GM12878 (cell line): ENCODE measurements at regions not wholly inside any gene's neighbourhood (a gene's known extent, or its start where the extent isn't known, plus 50 kb on each side); places are given as distances from the start of the nearest gene placed in this dataset.

ENCODE experiments used
- ATAC-seq: fragments of 200-7000 bp; cut with Tn5 transposase; 3 replicates; pipeline ENCODE4 v1.9.1; 2020; ENCODE audit warnings: mild to moderate bottlenecking, moderate library complexity
- BruUV-seq: library from RNA; stranded (reverse); fragments of 400-500 nt; replicated peaks from 2 replicates; lab custom pipeline; 2021; lab: Mats Ljungman, UMichigan
- CTCF ChIA-PET: fragments of 300-600 bp; sonication (Branson Sonifier 250); formaldehyde crosslinking; extraction: SDS; loops from one replicate; lab custom pipeline; 2021; ENCODE audit warnings: inconsistent platforms; lab: Yijun Ruan, JAX
- POLR2A ChIA-PET: fragments of 350-600 bp; formaldehyde crosslinking; extraction: SDS; loops from one replicate; lab custom pipeline; 2021; ENCODE audit warnings: inconsistent platforms; lab: Charles Lee
- RAD21 ChIA-PET: fragments of 300-600 bp; sonication (Branson Sonifier 250); formaldehyde crosslinking; loops from one replicate; lab custom pipeline; 2023; ENCODE audit warnings: antibody characterized with exemption; ENCODE audit not compliant: unreplicated experiment; lab: Charles Lee
- SMC1A ChIA-PET: fragments of 300-600 bp; sonication (Branson Sonifier 250); formaldehyde crosslinking; loops from one replicate; lab custom pipeline; 2023; ENCODE audit not compliant: unreplicated experiment, uncharacterized antibody; lab: Charles Lee
- DNase-seq: peaks from one replicate; pipeline ENCODE4 v3.0.0-alpha.2; 2011; ENCODE audit warnings: low read depth, low spot score
- FAIRE-seq: peaks from 3 replicates; lab custom pipeline; 2011; peaks lifted over from hg19 to GRCh38; lab: Jason Lieb, UNC
- H2AFZ ChIP-seq: 2 replicates; pipeline ENCODE4 v1.6.0; 2011; ENCODE audit warnings: low read depth, low read length, control low read depth; ENCODE audit not compliant: control insufficient read depth
- H3K27ac ChIP-seq: 2 replicates; pipeline ENCODE4 v1.5.1; 2011; ENCODE audit warnings: control low read depth; ENCODE audit not compliant: control insufficient read depth, insufficient read depth
- H3K27me3 ChIP-seq, 2 experiments: replicated peaks in 1 of 2; 2 replicates each; pipeline versions ENCODE4 v1.6.0 to v1.6.1; 2011; ENCODE audit warnings: low read length in 1 of 2; ENCODE audit not compliant: control insufficient read depth in 2 of 2, insufficient read depth in 2 of 2
- H3K36me3 ChIP-seq, 2 experiments: 2 replicates each; pipeline ENCODE4 v1.5.1; 2011; ENCODE audit warnings: low read length in 1 of 2; ENCODE audit not compliant: control insufficient read depth in 2 of 2, insufficient read depth in 2 of 2
- H3K4me1 ChIP-seq: 2 replicates; pipeline ENCODE4 v1.6.1; 2011; ENCODE audit warnings: mild to moderate bottlenecking, low read length, moderate library complexity, mixed read lengths; ENCODE audit not compliant: control insufficient read depth, insufficient read depth
- H3K4me2 ChIP-seq: 2 replicates; pipeline ENCODE4 v1.6.0; 2011; ENCODE audit warnings: control low read depth; ENCODE audit not compliant: control insufficient read depth, insufficient read depth
- H3K4me3 ChIP-seq: fragments of 200-600 bp; sonication (generic); 2 replicates; pipeline ENCODE4 v1.5.1; 2016
- H3K79me2 ChIP-seq: 2 replicates; pipeline ENCODE4 v1.6.0; 2011; ENCODE audit warnings: low read length; ENCODE audit not compliant: control insufficient read depth, insufficient read depth
- H3K9ac ChIP-seq: 2 replicates; pipeline ENCODE4 v1.8.0; 2011; ENCODE audit warnings: low read length, control low read depth, mixed read lengths; ENCODE audit not compliant: control insufficient read depth, insufficient read depth
- H3K9me3 ChIP-seq: replicated peaks from 3 replicates; pipeline ENCODE4 v1.5.1; 2011; ENCODE audit warnings: mild to moderate bottlenecking, low read length; ENCODE audit not compliant: control insufficient read depth, insufficient read depth
- H4K20me1 ChIP-seq: 2 replicates; pipeline ENCODE4 v1.6.0; 2011; ENCODE audit not compliant: control insufficient read depth, insufficient read depth
- FOXM1 ChIP-seq: IDR thresholded peaks from 2 replicates; pipeline ENCODE4 v1.6.1; 2012; ENCODE audit warnings: low read depth, mild to moderate bottlenecking, inconsistent platforms, low read length, moderate library complexity
- HDGF ChIP-seq: fragments of 450-650 bp; IDR thresholded peaks from 2 replicates; pipeline ENCODE4 v1.6.1; 2016; ENCODE audit warnings: antibody characterized with exemption
- IKZF2 ChIP-seq, 2 experiments: fragments of 450-650 bp; IDR thresholded peaks; 2 replicates each; pipeline ENCODE4 v1.6.1; 2017; ENCODE audit warnings: mild to moderate bottlenecking in 2 of 2, moderate library complexity in 2 of 2
- PML ChIP-seq: IDR thresholded peaks from 2 replicates; pipeline ENCODE4 v1.6.1; 2012; ENCODE audit warnings: low read length, inconsistent platforms
- RELA ChIP-seq: fragments of 450-650 bp; IDR thresholded peaks from 2 replicates; pipeline ENCODE4 v1.8.0; 2014; ENCODE audit warnings: borderline replicate concordance; ENCODE audit not compliant: partially characterized antibody
- SIX5 ChIP-seq: IDR thresholded peaks from 2 replicates; pipeline ENCODE4 v1.6.1; 2011; ENCODE audit warnings: mild to moderate bottlenecking, low read depth, low read length, moderate library complexity; ENCODE audit not compliant: severe bottlenecking
- YY1 ChIP-seq: IDR thresholded peaks from 2 replicates; pipeline ENCODE4 v1.6.1; 2011; ENCODE audit warnings: low read depth, mild to moderate bottlenecking, low read length
- WGBS: methylation state at CpG from one replicate; pipeline ENCODE4 v1.1.6; 2016; ENCODE audit warnings: low lambda C conversion rate; ENCODE audit not compliant: insufficient replicate concordance, insufficient coverage; ENCODE audit errors: missing lambda C conversion rate; 5-methylcytosine and 5-hydroxymethylcytosine counted together
- in situ Hi-C: fragments of 300-500 bp; cut with MboI; formaldehyde crosslinking; loops from 9 replicates; pipeline ENCODE4 v1.14.3; 2018; ENCODE audit warnings: mixed read lengths
- intact Hi-C: fragments of 100-400 bp; cut with micrococcal nuclease; formaldehyde crosslinking; loops from one replicate; pipeline ENCODE4 v1.14.2; 2022; ENCODE audit not compliant: unreplicated experiment
- TF ChIP-seq, protein P1 (sequence below): fragments of 450-650 bp; IDR thresholded peaks from 2 replicates; pipeline ENCODE4 v1.6.1; 2018; ENCODE audit warnings: mild to moderate bottlenecking, low read depth, moderate library complexity; ENCODE audit not compliant: partially characterized antibody
- TF ChIP-seq, protein P2 (sequence below): fragments of 450-650 bp; IDR thresholded peaks from 2 replicates; pipeline ENCODE4 v1.6.1; 2016; ENCODE audit warnings: mild to moderate bottlenecking, moderate library complexity, borderline replicate concordance

DNA sequence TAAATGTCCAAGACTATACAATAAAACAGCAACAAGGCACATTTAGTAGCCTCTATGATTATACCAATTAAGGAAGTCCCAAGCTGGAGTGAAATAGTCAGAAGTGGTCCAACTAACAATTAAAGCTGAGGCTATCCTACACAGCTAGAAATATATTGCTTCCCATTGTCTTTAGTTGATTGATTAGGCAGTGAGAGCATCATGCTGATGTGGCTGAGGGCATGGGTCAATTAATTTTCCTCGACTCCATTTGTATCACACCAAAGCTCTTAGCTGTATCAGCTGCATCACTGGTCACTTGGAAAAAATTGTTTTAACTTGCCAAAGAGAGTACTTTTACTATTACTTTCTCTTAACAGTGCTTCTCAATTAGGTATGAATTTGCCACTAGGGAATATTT lies 328.7 kb upstream of the NT5E start:
- intact Hi-C loops (loop anchor here (10.0 kb wide), 1 partner anchor 836 kb away; no protein-coding TSS in a partner anchor), in situ Hi-C loops (loop anchor here (10.0 kb wide), 1 partner anchor 696 kb away; no protein-coding TSS in a partner anchor)
- POLR2A ChIA-PET = no interaction called here
- no peak for FAIRE-seq
- Histone ChIP-seq H2AFZ (no peak overlapping the region), H3K9ac (no peak overlapping the region), H4K20me1 (no peaks in the 10 kb centered on the region)
- TF ChIP-seq FOXM1 = no peak
- TF ChIP-seq, all 136 proteins: peak for 0
- SMC1A ChIA-PET = no interaction called here
- RAD21 ChIA-PET = no interaction called here
- DNase-seq (no peak), ATAC-seq (no peak)
- Histone ChIP-seq H3K79me2 (no peaks in the 10 kb centered on the region), H3K4me1 (no peaks in the 10 kb centered on the region), H3K4me2 (no peak overlapping the region), H3K4me3 (no peak overlapping the region), H3K27ac (no peak overlapping the region), H3K36me3 (no peaks in the 10 kb centered on the region), H3K27me3 (no peaks in the 10 kb centered on the region), H3K9me3 (no peaks in the 10 kb centered on the region)
- CTCF ChIA-PET = interaction anchor here (0.5 kb wide), 1 partner anchor 362 kb away, joined by 3 read pairs; no protein-coding TSS in a partner anchor
- WGBS = 0% methylated on average over 1 of the region's 1 CpG
- no TSS peak for BruUV-seq

DNA sequence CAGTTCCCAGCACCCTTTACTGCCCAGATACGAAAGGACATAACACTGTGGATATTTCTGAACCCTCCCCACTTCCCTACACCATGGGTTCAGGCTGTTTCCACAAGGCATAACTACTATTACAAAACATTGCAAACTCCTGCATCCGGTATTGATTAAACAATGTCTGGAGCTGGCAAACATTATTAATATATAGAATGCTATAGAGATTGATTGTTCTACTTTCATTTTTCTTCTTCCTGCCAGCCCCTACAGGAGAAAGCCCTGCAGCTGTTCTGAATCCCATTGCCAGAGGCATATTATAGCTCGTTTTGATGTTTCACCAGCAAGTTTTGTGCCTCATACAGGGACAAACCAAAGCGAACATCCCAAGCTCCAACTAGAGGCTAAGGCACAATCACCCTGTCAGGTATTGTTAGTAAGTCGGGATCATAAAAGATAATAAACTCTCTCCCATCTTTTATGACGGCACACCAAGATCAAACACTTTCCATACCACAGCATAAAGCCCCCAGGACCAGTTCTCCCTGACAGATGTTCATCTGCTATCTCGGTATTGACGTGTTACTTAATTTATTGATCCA lies 331.1 kb upstream of the NT5E start:
- BruUV-seq = no TSS peak
- CTCF ChIA-PET = interaction anchor here (0.9 to 1.3 kb wide), 3 partner anchors 11 to 697 kb away, joined by 3 to 4 read pairs (median 3); no protein-coding TSS in a partner anchor
- no peak overlapping the region for H3K9ac ChIP-seq
- no peaks in the 10 kb centered on the region for H3K36me3 ChIP-seq
- H3K27me3 ChIP-seq = no peaks in the 10 kb centered on the region
- 21% methylated on average over 8 of the region's 8 CpGs for WGBS
- no peak for FAIRE-seq
- RAD21 ChIA-PET = no interaction called here
- intact Hi-C loops = no loop called here
- no peaks in the 10 kb centered on the region for H3K9me3 ChIP-seq
- no peak for DNase-seq
- H3K4me1 ChIP-seq = no peaks in the 10 kb centered on the region
- POLR2A ChIA-PET = no interaction called here
- no peak overlapping the region for H3K4me3 ChIP-seq
- no peak for ATAC-seq
- in situ Hi-C loops = no loop called here
- no peak overlapping the region for H3K27ac ChIP-seq
- SMC1A ChIA-PET = interaction anchor here (0.9 to 1.6 kb wide), 4 partner anchors 9 to 1424 kb away, joined by 3 read pairs; no protein-coding TSS in a partner anchor
- no peaks in the 10 kb centered on the region for H3K79me2 ChIP-seq
- no peaks in the 10 kb centered on the region for H4K20me1 ChIP-seq
- no peak overlapping the region for H2AFZ ChIP-seq
- no peak overlapping the region for H3K4me2 ChIP-seq
- TF ChIP-seq YY1 = no peak
- TF ChIP-seq FOXM1 = no peak
- TF ChIP-seq PML = no peak
- TF ChIP-seq, protein P1, sequence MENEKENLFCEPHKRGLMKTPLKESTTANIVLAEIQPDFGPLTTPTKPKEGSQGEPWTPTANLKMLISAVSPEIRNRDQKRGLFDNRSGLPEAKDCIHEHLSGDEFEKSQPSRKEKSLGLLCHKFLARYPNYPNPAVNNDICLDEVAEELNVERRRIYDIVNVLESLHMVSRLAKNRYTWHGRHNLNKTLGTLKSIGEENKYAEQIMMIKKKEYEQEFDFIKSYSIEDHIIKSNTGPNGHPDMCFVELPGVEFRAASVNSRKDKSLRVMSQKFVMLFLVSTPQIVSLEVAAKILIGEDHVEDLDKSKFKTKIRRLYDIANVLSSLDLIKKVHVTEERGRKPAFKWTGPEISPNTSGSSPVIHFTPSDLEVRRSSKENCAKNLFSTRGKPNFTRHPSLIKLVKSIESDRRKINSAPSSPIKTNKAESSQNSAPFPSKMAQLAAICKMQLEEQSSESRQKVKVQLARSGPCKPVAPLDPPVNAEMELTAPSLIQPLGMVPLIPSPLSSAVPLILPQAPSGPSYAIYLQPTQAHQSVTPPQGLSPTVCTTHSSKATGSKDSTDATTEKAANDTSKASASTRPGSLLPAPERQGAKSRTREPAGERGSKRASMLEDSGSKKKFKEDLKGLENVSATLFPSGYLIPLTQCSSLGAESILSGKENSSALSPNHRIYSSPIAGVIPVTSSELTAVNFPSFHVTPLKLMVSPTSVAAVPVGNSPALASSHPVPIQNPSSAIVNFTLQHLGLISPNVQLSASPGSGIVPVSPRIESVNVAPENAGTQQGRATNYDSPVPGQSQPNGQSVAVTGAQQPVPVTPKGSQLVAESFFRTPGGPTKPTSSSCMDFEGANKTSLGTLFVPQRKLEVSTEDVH = no peak
- TF ChIP-seq RELA = no peak
- no peak for TF ChIP-seq IKZF2 (IDR thresholded peaks at IDR 0.05)
- TF ChIP-seq, protein P2, sequence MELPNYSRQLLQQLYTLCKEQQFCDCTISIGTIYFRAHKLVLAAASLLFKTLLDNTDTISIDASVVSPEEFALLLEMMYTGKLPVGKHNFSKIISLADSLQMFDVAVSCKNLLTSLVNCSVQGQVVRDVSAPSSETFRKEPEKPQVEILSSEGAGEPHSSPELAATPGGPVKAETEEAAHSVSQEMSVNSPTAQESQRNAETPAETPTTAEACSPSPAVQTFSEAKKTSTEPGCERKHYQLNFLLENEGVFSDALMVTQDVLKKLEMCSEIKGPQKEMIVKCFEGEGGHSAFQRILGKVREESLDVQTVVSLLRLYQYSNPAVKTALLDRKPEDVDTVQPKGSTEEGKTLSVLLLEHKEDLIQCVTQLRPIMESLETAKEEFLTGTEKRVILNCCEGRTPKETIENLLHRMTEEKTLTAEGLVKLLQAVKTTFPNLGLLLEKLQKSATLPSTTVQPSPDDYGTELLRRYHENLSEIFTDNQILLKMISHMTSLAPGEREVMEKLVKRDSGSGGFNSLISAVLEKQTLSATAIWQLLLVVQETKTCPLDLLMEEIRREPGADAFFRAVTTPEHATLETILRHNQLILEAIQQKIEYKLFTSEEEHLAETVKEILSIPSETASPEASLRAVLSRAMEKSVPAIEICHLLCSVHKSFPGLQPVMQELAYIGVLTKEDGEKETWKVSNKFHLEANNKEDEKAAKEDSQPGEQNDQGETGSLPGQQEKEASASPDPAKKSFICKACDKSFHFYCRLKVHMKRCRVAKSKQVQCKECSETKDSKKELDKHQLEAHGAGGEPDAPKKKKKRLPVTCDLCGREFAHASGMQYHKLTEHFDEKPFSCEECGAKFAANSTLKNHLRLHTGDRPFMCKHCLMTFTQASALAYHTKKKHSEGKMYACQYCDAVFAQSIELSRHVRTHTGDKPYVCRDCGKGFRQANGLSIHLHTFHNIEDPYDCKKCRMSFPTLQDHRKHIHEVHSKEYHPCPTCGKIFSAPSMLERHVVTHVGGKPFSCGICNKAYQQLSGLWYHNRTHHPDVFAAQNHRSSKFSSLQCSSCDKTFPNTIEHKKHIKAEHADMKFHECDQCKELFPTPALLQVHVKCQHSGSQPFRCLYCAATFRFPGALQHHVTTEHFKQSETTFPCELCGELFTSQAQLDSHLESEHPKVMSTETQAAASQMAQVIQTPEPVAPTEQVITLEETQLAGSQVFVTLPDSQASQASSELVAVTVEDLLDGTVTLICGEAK = no peak
- TF ChIP-seq HDGF = no peak
- TF ChIP-seq SIX5 = no peak
